HCT116 (cell line): ENCODE measurements at regions not wholly inside any gene's neighbourhood (a gene's known extent, or its start where the extent isn't known, plus 50 kb on each side); places are given as distances from the start of the nearest gene placed in this dataset.

Source experiments
- ATAC-seq: fragments of 200-7000 bp; cut with Tn5 transposase; 2 replicates; pipeline ENCODE4 v1.9.1; 2020; ENCODE audit warnings: mild to moderate bottlenecking, moderate library complexity
- BruUV-seq: library from RNA; stranded (reverse); fragments of 400-500 nt; replicated peaks from 2 replicates; lab custom pipeline; 2021; lab: Mats Ljungman, UMichigan
- CTCF ChIA-PET: fragments of 300-600 bp; sonication (Branson Sonifier 250); formaldehyde crosslinking; loops from one replicate; lab custom pipeline; 2021; ENCODE audit warnings: antibody characterized with exemption; lab: Charles Lee
- POLR2A ChIA-PET: fragments of 300-600, 350-600 bp; sonication (Branson Sonifier 250); formaldehyde crosslinking; loops from one replicate; lab custom pipeline; 2021; ENCODE audit warnings: antibody characterized with exemption; lab: Charles Lee
- RAD21 ChIA-PET, 2 experiments: fragments of 300-600 bp; sonication (Branson Sonifier 250); formaldehyde crosslinking; loops; one replicate each; lab custom pipeline; 2023; ENCODE audit warnings: low total read pairs in 2 of 2; ENCODE audit not compliant: uncharacterized antibody in 2 of 2, unreplicated experiment in 2 of 2, low non-redundant PET in 1 of 2; lab: Charles Lee
- DNase-seq: peaks from one replicate; pipeline ENCODE4 v3.0.0-alpha.2; 2010; ENCODE audit warnings: low read depth, low spot score
- H2AFZ ChIP-seq: fragments of 200-600 bp; shearing (Covaris generic), sonication (generic); 2 replicates; pipeline ENCODE4 v1.6.1; 2017; ENCODE audit warnings: low read depth, mixed run types, mixed read lengths, antibody characterized with exemption, low read length; ENCODE audit not compliant: poor library complexity, severe bottlenecking
- H3K27ac ChIP-seq: 2 replicates; pipeline ENCODE4 v1.5.1; 2012; ENCODE audit warnings: low read depth, low read length
- H3K27me3 ChIP-seq: fragments of 200-600 bp; sonication (generic); 2 replicates; pipeline ENCODE4 v1.6.1; 2016; ENCODE audit warnings: mixed run types, low read length, mixed read lengths; ENCODE audit not compliant: insufficient read depth
- H3K36me3 ChIP-seq, 2 experiments: fragments of 200-500 bp in 1 of 2; fragments of 200-600 bp in 1 of 2; sonication (Bioruptor generic) in 1 of 2; sonication (generic) in 1 of 2; 2 replicates each; pipeline versions ENCODE4 v1.5.1 to v1.6.1; 2014 to 2016; ENCODE audit warnings: low read length in 2 of 2, inconsistent platforms in 1 of 2, mixed read lengths in 1 of 2, mixed run types in 1 of 2; ENCODE audit not compliant: insufficient read depth in 2 of 2, control insufficient read depth in 1 of 2
- H3K4me1 ChIP-seq, 2 experiments: fragments of 200-600 bp in 1 of 2; sonication (generic) in 1 of 2; 2 replicates each; pipeline versions ENCODE4 v1.5.1 to v1.6.1; 2012 to 2017; ENCODE audit warnings: low read length in 2 of 2, inconsistent platforms in 1 of 2, mild to moderate bottlenecking in 1 of 2, mixed read lengths in 1 of 2, mixed run types in 1 of 2, moderate library complexity in 1 of 2; ENCODE audit not compliant: insufficient read depth in 2 of 2, control insufficient read depth in 1 of 2
- H3K4me2 ChIP-seq: fragments of 200-600 bp; sonication (generic); 2 replicates; pipeline ENCODE4 v1.6.1; 2017; ENCODE audit warnings: mixed run types, low read length, mixed read lengths
- H3K4me3 ChIP-seq, 2 experiments: fragments of 200-600 bp in 1 of 2; sonication (generic) in 1 of 2; replicated peaks in 1 of 2; 2 replicates each; pipeline ENCODE4 v1.5.1; 2011 to 2016; ENCODE audit warnings: low read length in 2 of 2, control low read depth in 1 of 2, low read depth in 1 of 2, mild to moderate bottlenecking in 1 of 2, mixed read lengths in 1 of 2, mixed run types in 1 of 2
- H3K79me2 ChIP-seq: fragments of 200-600 bp; sonication (generic); 2 replicates; pipeline ENCODE4 v1.6.1; 2017; ENCODE audit warnings: mild to moderate bottlenecking, mixed run types, low read length, moderate library complexity, mixed read lengths; ENCODE audit not compliant: insufficient read depth
- H3K9ac ChIP-seq: fragments of 200-600 bp; sonication (generic); 2 replicates; pipeline ENCODE4 v1.6.1; 2016; ENCODE audit warnings: low read length, mixed read lengths
- H3K9me2 ChIP-seq: fragments of 200-600 bp; sonication (generic), shearing (Covaris generic); 2 replicates; pipeline ENCODE4 v1.6.1; 2017; ENCODE audit warnings: mixed run types, mild to moderate bottlenecking, moderate library complexity; ENCODE audit not compliant: insufficient read depth
- H3K9me3 ChIP-seq, 2 experiments: fragments of 200-500 bp in 1 of 2; fragments of 200-600 bp in 1 of 2; sonication (Bioruptor generic) in 1 of 2; sonication (generic) in 1 of 2; 2 replicates each; pipeline ENCODE4 v1.6.1; 2014 to 2017; ENCODE audit warnings: low read length in 2 of 2, mixed read lengths in 2 of 2, inconsistent platforms in 1 of 2, low read depth in 1 of 2, mild to moderate bottlenecking in 1 of 2, mixed run types in 1 of 2, moderate library complexity in 1 of 2; ENCODE audit not compliant: control insufficient read depth in 1 of 2, insufficient read depth in 1 of 2
- H4K20me1 ChIP-seq: fragments of 200-600 bp; sonication (generic), shearing (Covaris generic); 2 replicates; pipeline ENCODE4 v1.6.1; 2017; ENCODE audit warnings: mixed run types, mild to moderate bottlenecking, moderate library complexity; ENCODE audit not compliant: insufficient read depth
- CBX3 ChIP-seq: IDR thresholded peaks from 2 replicates; pipeline ENCODE4 v1.6.1; 2012; ENCODE audit warnings: low read depth
- FOSL1 ChIP-seq: IDR thresholded peaks from 2 replicates; pipeline ENCODE4 v1.6.1; 2012; ENCODE audit warnings: low read depth
- POLR2A ChIP-seq: IDR thresholded peaks from 2 replicates; pipeline ENCODE4 v1.7.0; 2011; ENCODE audit warnings: borderline replicate concordance; ENCODE audit not compliant: insufficient read depth, insufficient read length; ENCODE audit errors: extremely low read depth
- POLR2AphosphoS5 ChIP-seq: IDR thresholded peaks from 2 replicates; pipeline ENCODE4 v1.6.1; 2011; ENCODE audit warnings: mild to moderate bottlenecking, low read depth, low read length, moderate library complexity
- RAD21 ChIP-seq: IDR thresholded peaks from 2 replicates; pipeline ENCODE4 v1.6.1; 2012; ENCODE audit warnings: low read depth, mild to moderate bottlenecking
- SP1 ChIP-seq: IDR thresholded peaks from 2 replicates; pipeline ENCODE4 v1.6.1; 2012; ENCODE audit warnings: low read depth
- TCF7L2 ChIP-seq: IDR thresholded peaks from 2 replicates; pipeline ENCODE4 v1.7.0; 2011; ENCODE audit warnings: borderline replicate concordance, inconsistent platforms; ENCODE audit not compliant: insufficient read depth, insufficient read length; ENCODE audit errors: extremely low read depth
- YY1 ChIP-seq: IDR thresholded peaks from 2 replicates; pipeline ENCODE4 v1.6.1; 2011; ENCODE audit warnings: low read length, low read depth, moderate library complexity, mild to moderate bottlenecking; ENCODE audit not compliant: insufficient replicate concordance; ENCODE audit errors: extremely low read depth
- ZNF274 ChIP-seq: fragments of 200-500 bp; sonication (Bioruptor generic); IDR thresholded peaks from 2 replicates; pipeline ENCODE4 v1.6.1; 2014; ENCODE audit warnings: mild to moderate bottlenecking, low read depth, low read length, inconsistent platforms
- intact Hi-C: fragments of 100-400 bp; cut with micrococcal nuclease; formaldehyde crosslinking; loops from 2 replicates; pipeline ENCODE4 v1.10.0; 2022
- TF ChIP-seq, protein P1 (sequence below): IDR thresholded peaks from 2 replicates; pipeline ENCODE4 v1.6.1; 2012; ENCODE audit warnings: low read depth

DNA sequence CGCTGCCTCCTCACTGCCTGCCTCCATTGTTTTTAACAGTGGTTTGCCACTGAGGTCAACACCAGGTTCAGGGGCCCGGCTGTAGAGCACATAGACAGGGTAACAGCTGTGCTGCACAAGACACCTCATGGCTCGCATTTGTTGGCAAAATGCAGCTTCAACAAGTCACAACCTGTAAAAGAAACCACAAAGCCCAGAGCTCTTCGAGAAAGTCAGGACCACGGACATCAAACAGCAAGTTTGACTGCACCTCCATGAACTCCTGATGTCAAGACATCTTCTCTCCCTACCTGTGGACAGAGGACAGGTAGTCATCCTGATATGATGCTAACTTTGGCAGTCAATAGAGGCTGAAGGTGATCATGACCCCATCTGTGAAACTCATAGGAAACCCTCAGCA is 142.4 kb upstream of the SOX9 start:
- Histone ChIP-seq H3K27me3 (no peaks in the 10 kb centered on the region), H3K9me2 (no peaks in the 10 kb centered on the region), H3K79me2 (no peaks in the 10 kb centered on the region), H3K9ac (no peak overlapping the region), H2AFZ (no peak overlapping the region), H4K20me1 (no peaks in the 10 kb centered on the region), H3K36me3 (no peaks in the 10 kb centered on the region), H3K4me1 (peaks cover 0 to 6% of the 10 kb centered on the region in 2 experiments; a peak in 2 of 4 replicates), H3K4me3 (no peak overlapping the region), H3K27ac (no peak overlapping the region), H3K4me2 (no peak overlapping the region), H3K9me3 (no peaks in the 10 kb centered on the region)
- ATAC-seq (no peak), DNase-seq (no peak)
- TF ChIP-seq RAD21 = no peak
- TF ChIP-seq, protein P1, sequence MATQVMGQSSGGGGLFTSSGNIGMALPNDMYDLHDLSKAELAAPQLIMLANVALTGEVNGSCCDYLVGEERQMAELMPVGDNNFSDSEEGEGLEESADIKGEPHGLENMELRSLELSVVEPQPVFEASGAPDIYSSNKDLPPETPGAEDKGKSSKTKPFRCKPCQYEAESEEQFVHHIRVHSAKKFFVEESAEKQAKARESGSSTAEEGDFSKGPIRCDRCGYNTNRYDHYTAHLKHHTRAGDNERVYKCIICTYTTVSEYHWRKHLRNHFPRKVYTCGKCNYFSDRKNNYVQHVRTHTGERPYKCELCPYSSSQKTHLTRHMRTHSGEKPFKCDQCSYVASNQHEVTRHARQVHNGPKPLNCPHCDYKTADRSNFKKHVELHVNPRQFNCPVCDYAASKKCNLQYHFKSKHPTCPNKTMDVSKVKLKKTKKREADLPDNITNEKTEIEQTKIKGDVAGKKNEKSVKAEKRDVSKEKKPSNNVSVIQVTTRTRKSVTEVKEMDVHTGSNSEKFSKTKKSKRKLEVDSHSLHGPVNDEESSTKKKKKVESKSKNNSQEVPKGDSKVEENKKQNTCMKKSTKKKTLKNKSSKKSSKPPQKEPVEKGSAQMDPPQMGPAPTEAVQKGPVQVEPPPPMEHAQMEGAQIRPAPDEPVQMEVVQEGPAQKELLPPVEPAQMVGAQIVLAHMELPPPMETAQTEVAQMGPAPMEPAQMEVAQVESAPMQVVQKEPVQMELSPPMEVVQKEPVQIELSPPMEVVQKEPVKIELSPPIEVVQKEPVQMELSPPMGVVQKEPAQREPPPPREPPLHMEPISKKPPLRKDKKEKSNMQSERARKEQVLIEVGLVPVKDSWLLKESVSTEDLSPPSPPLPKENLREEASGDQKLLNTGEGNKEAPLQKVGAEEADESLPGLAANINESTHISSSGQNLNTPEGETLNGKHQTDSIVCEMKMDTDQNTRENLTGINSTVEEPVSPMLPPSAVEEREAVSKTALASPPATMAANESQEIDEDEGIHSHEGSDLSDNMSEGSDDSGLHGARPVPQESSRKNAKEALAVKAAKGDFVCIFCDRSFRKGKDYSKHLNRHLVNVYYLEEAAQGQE = peak; percentile 11; the same call in 1 of the 2 replicates
- BruUV-seq = no TSS peak
- intact Hi-C loops = no loop called here
- ChIA-PET POLR2A (no interaction called here), RAD21 (no interaction called here), CTCF (no interaction called here)

GRCh38 chr17:71980171-71980570 is 140.6 kb upstream of the SOX9 start:
- no peak for ATAC-seq
- DNase-seq = no peak
- intact Hi-C loops = no loop called here
- Histone ChIP-seq H3K9me2 (no peaks in the 10 kb centered on the region), H3K4me2 (no peak overlapping the region), H2AFZ (no peak overlapping the region), H4K20me1 (no peaks in the 10 kb centered on the region), H3K79me2 (no peaks in the 10 kb centered on the region), H3K27me3 (no peaks in the 10 kb centered on the region), H3K4me1 (peaks cover 0 to 24% of the 10 kb centered on the region in 2 experiments; a peak in 2 of 4 replicates), H3K9me3 (no peaks in the 10 kb centered on the region), H3K9ac (no peak overlapping the region), H3K4me3 (no peak overlapping the region), H3K36me3 (no peaks in the 10 kb centered on the region), H3K27ac (no peak overlapping the region)
- TF ChIP-seq YY1 (no peak), POLR2AphosphoS5 (no peak), ZNF274 (no peak), SP1 (no peak), FOSL1 (no peak), TCF7L2 (no peak), CBX3 (no peak), POLR2A (no peak)
- TF ChIP-seq, protein P1 = no peak
- no TSS peak for BruUV-seq
- ChIA-PET POLR2A (no interaction called here), RAD21 (no interaction called here), CTCF (no interaction called here)
